ENCODE measurements at regions not wholly inside any gene's neighbourhood (a gene's known extent, or its start where the extent isn't known, plus 50 kb on each side); places are given as distances from the start of the nearest gene placed in this dataset.

DNA sequence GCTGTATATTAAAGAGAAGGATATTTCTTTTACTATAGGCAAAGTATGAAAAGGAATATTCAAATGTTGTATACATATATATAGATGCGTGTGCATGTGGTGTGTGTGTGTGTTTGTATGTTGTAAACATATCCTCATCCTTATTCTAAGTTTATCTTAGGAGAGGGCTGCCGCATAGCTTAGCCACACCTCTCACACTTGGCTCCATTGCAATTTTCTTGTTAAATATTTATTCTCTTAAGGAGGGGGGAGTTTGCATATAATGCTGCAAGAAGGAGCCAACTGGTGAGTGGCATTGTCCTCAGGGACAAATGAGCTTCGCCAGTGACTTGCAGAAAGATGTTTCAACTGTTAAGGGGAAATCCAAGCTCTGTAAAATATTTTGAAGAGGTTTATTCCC, 360.1 kb upstream of the RND3 start:
- TF ChIP-seq, protein P1, sequence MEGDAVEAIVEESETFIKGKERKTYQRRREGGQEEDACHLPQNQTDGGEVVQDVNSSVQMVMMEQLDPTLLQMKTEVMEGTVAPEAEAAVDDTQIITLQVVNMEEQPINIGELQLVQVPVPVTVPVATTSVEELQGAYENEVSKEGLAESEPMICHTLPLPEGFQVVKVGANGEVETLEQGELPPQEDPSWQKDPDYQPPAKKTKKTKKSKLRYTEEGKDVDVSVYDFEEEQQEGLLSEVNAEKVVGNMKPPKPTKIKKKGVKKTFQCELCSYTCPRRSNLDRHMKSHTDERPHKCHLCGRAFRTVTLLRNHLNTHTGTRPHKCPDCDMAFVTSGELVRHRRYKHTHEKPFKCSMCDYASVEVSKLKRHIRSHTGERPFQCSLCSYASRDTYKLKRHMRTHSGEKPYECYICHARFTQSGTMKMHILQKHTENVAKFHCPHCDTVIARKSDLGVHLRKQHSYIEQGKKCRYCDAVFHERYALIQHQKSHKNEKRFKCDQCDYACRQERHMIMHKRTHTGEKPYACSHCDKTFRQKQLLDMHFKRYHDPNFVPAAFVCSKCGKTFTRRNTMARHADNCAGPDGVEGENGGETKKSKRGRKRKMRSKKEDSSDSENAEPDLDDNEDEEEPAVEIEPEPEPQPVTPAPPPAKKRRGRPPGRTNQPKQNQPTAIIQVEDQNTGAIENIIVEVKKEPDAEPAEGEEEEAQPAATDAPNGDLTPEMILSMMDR (IDR thresholded peaks at IDR 0.05; ENCODE audit: low read depth, low read length): no peak
- no peak for DNase-seq (ENCODE audit: extremely low read depth, low read depth)

DNA sequence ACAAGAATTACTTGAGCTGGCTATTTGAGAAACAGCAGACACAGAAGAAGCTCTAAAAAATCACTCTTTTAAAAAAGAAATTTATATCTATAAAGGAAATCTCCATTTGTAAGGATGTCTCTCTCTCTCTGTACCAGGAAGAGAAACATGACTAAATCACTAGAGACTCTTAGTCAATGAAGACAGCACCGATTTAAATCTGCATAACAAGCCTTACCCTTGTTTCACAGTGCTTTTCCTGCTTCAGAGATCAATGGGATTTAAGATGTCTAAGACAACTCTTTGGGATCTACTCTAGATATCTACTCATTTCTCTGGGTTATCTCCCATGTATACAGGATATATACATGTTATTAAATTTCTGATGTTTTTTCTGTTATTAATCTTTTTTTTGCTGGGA, 359.2 kb upstream of the RND3 start:
- no peak for DNase-seq (ENCODE audit: extremely low read depth, low read depth)

DNA sequence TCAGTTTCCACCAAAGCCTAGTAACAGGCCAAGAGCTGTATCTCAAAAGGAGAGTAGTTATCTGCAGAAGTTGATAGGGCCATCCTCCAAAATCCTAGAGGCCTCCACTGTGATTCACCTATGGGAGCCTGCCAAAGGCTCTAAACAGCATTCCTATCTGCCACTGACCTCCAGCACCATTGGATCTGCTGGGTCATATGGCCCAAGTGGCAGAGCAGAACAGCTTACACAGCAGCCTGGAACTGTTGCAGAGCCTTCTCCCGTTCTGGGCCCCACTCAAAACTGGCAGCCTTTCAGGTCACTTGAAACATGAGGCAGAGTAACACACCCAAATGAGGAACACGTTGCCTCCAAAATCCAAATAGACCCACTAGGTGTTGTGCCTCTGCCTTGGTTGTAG, 345.2 kb upstream of the RND3 start:
- no peak for DNase-seq (ENCODE audit: extremely low read depth, low read depth)
- TF ChIP-seq, protein P1 (IDR thresholded peaks at IDR 0.05; ENCODE audit: low read depth, low read length): no peak

More for the DNA sequence above, 359.2 kb upstream of the RND3 start:
- TF ChIP-seq, protein P1 (IDR thresholded peaks at IDR 0.05; ENCODE audit: low read depth, low read length): no peak

DNA sequence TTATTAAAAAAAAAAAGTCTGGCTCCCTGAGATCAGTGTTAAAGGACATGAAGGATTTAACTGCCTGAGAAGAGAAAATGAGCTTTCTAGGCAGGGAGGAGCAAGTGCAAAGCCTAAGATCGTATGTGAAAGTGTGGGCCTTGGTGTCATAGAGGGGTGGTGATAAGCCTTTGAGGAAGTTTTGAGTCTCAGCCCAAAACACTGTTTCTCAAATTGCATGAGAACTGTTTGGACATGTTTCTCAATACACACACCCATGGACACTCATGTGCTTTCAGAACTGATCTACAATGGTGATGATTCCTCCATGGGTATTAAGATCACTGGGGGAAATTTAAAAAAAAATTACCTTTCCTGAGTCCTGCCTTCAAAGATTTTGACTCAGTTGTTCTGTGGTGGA, 336.7 kb upstream of the RND3 start:
- TF ChIP-seq, protein P1 (IDR thresholded peaks at IDR 0.05; ENCODE audit: low read depth, low read length): no peak
- no peak for DNase-seq (ENCODE audit: extremely low read depth, low read depth)

DNA sequence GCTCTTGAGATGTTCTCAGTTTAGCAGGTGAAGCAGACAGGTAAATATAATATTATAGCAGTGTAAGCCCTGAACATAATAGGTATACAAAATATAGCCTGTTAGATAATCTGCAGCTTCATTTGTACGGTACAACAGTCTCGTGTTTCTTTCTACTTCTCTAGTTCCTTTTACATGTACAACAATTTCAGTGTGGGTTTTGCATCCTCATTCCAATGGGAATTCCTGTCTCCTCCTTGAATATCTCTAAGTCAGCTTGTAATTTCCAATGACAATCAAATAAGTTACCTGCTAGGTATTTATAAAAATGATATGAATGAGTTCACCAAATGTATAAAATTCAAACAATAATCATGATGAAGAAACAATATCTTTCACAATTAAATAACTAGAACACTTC, 330.0 kb upstream of the RND3 start:
- no peak for DNase-seq (ENCODE audit: extremely low read depth, low read depth)
- TF ChIP-seq, protein P1 (IDR thresholded peaks at IDR 0.05; ENCODE audit: low read depth, low read length): no peak

- TF ChIP-seq, protein P1 (IDR thresholded peaks at IDR 0.05; ENCODE audit: low read depth, low read length): no peak
- DNase-seq (ENCODE audit: extremely low read depth, low read depth): no peak
Observed at GRCh38 chr2:150812664-150813367, 325.3 kb upstream of the RND3 start.

- DNase-seq (ENCODE audit: extremely low read depth, low read depth): no peak
- TF ChIP-seq, protein P1 (IDR thresholded peaks at IDR 0.05; ENCODE audit: low read depth, low read length): no peak
Observed at GRCh38 chr2:150812066-150812465, 324.6 kb upstream of the RND3 start.

Data from AG09319 (cell line).